ENCODE measurements at regions not wholly inside any gene's neighbourhood (a gene's known extent, or its start where the extent isn't known, plus 50 kb on each side); places are given as distances from the start of the nearest gene placed in this dataset.

DNA sequence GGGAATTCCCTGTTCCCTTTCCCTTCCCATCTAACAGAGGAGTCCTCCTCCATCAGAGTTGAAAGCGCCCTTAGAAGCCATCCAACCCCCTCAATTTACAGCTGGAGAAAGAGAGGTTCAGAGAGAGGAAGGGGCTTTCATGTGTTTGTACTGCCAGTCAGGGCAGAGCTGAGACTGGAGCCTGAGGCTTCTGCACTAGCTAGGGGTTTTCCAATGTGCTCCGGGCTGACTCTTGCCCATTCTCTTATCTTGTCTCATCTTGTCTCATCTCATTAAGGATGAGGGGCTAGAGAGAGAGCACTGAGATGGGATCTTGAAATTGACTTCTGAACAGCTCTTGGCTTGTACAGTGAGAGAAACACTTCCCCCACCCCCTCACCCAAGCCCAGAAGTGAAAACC, 67.4 kb upstream of the SHB start:
- no peaks in the 10 kb centered on the region for H3K4me1 ChIP-seq (ENCODE audit: control insufficient read depth in 1 of 2, insufficient read depth in 2 of 2, low read length in 2 of 2)
- H2AFZ ChIP-seq (ENCODE audit: insufficient read depth, low read depth, low read length, poor library complexity, severe bottlenecking) = no peak overlapping the region
- H3K36me3 Mint-ChIP-seq = no peaks in the 10 kb centered on the region
- H3K27me3 Mint-ChIP-seq (ENCODE audit: low read depth in 3 of 3) = peaks cover 30 to 49% (median 34%) of the 10 kb centered on the region in 3 donors
- no peak overlapping the region for H3K4me3 ChIP-seq (replicated peaks in 1 of 3; ENCODE audit: low read depth in 2 of 3, low read length in 3 of 3)
- H3K79me2 ChIP-seq (ENCODE audit: insufficient read depth, low read length) = no peaks in the 10 kb centered on the region
- no peak overlapping the region for H3K4me3 Mint-ChIP-seq
- no peaks in the 10 kb centered on the region for H3K36me3 ChIP-seq (replicated peaks in 1 of 2; ENCODE audit: control insufficient read depth in 1 of 2, insufficient read depth in 2 of 2, low read length in 2 of 2)
- DNase-seq = no peak
- H3K27ac Mint-ChIP-seq = peak overlapping the region in 2 of 7 donors; percentile 19 to 51
- H3K9ac ChIP-seq (ENCODE audit: insufficient read depth, low read length, poor library complexity, severe bottlenecking) = no peak overlapping the region
- intact Hi-C loops (cut with micrococcal nuclease) = no loop called here
- no peaks in the 10 kb centered on the region for H3K9me3 ChIP-seq (replicated peaks in 1 of 2; ENCODE audit: control insufficient read depth in 1 of 2, insufficient read depth in 1 of 2, low read length in 2 of 2)
- TF ChIP-seq, protein P1, sequence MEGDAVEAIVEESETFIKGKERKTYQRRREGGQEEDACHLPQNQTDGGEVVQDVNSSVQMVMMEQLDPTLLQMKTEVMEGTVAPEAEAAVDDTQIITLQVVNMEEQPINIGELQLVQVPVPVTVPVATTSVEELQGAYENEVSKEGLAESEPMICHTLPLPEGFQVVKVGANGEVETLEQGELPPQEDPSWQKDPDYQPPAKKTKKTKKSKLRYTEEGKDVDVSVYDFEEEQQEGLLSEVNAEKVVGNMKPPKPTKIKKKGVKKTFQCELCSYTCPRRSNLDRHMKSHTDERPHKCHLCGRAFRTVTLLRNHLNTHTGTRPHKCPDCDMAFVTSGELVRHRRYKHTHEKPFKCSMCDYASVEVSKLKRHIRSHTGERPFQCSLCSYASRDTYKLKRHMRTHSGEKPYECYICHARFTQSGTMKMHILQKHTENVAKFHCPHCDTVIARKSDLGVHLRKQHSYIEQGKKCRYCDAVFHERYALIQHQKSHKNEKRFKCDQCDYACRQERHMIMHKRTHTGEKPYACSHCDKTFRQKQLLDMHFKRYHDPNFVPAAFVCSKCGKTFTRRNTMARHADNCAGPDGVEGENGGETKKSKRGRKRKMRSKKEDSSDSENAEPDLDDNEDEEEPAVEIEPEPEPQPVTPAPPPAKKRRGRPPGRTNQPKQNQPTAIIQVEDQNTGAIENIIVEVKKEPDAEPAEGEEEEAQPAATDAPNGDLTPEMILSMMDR (IDR thresholded peaks at IDR 0.05) = no peak
- no peak overlapping the region for H3K27ac ChIP-seq (ENCODE audit: low read depth in 1 of 2, low read length in 2 of 2)
- H3K4me2 ChIP-seq (replicated peaks; ENCODE audit: extremely low read depth, low read length, poor library complexity, severe bottlenecking) = no peak overlapping the region
- peaks cover 10 to 14% of the 10 kb centered on the region in 2 donors for H3K27me3 ChIP-seq (ENCODE audit: control insufficient read depth in 2 of 2, insufficient read depth in 2 of 2, low read length in 2 of 2)
- H4K20me1 ChIP-seq (ENCODE audit: insufficient read depth, low read length) = no peaks in the 10 kb centered on the region
- peaks cover 0 to 2% (median 0%) of the 10 kb centered on the region in 7 donors for H3K9me3 Mint-ChIP-seq
- peaks cover 4% of the 10 kb centered on the region for H3K4me1 Mint-ChIP-seq
- no CpG with 5 or more reads among the region's 2 CpGs for WGBS (ENCODE audit: insufficient coverage)

DNA sequence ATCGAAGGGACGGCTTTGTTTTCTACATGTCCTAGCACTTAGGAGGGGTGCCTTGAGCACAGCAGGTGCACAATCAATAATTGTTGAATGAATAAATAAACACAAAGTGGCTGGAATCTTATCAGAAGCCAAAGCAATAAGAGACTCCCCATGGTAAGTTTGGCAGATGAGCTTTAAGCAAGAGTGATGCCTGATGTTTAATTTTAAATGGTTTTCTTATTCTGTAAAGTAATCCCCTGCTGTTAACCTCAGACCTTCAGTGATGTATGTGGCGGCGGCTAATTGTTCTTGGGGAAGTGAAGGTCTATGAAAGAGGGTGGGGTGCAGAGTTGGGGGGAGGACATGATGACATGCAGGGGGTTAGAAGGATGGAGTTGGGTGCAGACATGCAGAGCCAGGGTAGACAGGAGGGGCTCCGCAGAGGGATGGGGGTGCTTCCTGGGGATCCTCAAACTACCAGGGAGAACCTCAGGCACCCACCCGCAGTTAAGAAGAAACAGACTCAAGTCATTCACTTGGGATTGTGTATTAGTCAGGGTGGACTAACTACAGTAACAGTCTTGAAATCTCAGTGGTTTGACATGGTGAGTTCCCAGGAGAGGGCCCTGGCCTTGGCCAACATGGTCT, 65.7 kb upstream of the SHB start:
- intact Hi-C loops (cut with micrococcal nuclease) = no loop called here
- WGBS (ENCODE audit: insufficient coverage) = 87% methylated on average over 3 of the region's 6 CpGs
- no peaks in the 10 kb centered on the region for H3K36me3 Mint-ChIP-seq

More for the DNA sequence above, 65.7 kb upstream of the SHB start:
- Mint-ChIP-seq H3K9me3 (peaks cover 0 to 2% (median 0%) of the 10 kb centered on the region in 7 donors), H3K4me3 (no peak overlapping the region), H3K27ac (no peak overlapping the region), H3K4me1 (peaks cover 4% of the 10 kb centered on the region), H3K27me3 (ENCODE audit: low read depth in 3 of 3) (peaks cover 16 to 33% (median 23%) of the 10 kb centered on the region in 3 donors)
- DNase-seq = no peak
- Histone ChIP-seq H3K4me2 (replicated peaks; ENCODE audit: extremely low read depth, low read length, poor library complexity, severe bottlenecking) (no peak overlapping the region), H3K4me3 (replicated peaks in 1 of 3; ENCODE audit: low read depth in 2 of 3, low read length in 3 of 3) (no peak overlapping the region), H3K9ac (ENCODE audit: insufficient read depth, low read length, poor library complexity, severe bottlenecking) (no peak overlapping the region), H3K79me2 (ENCODE audit: insufficient read depth, low read length) (no peaks in the 10 kb centered on the region), H3K9me3 (replicated peaks in 1 of 2; ENCODE audit: control insufficient read depth in 1 of 2, insufficient read depth in 1 of 2, low read length in 2 of 2) (no peaks in the 10 kb centered on the region), H3K27me3 (ENCODE audit: control insufficient read depth in 2 of 2, insufficient read depth in 2 of 2, low read length in 2 of 2) (peaks cover 4 to 6% of the 10 kb centered on the region in 2 donors), H2AFZ (ENCODE audit: insufficient read depth, low read depth, low read length, poor library complexity, severe bottlenecking) (no peak overlapping the region), H3K36me3 (replicated peaks in 1 of 2; ENCODE audit: control insufficient read depth in 1 of 2, insufficient read depth in 2 of 2, low read length in 2 of 2) (no peaks in the 10 kb centered on the region), H3K4me1 (ENCODE audit: control insufficient read depth in 1 of 2, insufficient read depth in 2 of 2, low read length in 2 of 2) (no peaks in the 10 kb centered on the region), H4K20me1 (ENCODE audit: insufficient read depth, low read length) (no peaks in the 10 kb centered on the region), H3K27ac (ENCODE audit: low read depth in 1 of 2, low read length in 2 of 2) (no peak overlapping the region)
- TF ChIP-seq, protein P1 (IDR thresholded peaks at IDR 0.05) = no peak

All from CD14-positive monocyte (primary cell).